ENCODE measurements at regions not wholly inside any gene's neighbourhood (a gene's known extent, or its start where the extent isn't known, plus 50 kb on each side); places are given as distances from the start of the nearest gene placed in this dataset.
"Not testable (repeated sequence)": the region's sequence is repeated elsewhere in the genome, so short reads cannot be mapped to it uniquely, and the experiment has no call there.

DNA sequence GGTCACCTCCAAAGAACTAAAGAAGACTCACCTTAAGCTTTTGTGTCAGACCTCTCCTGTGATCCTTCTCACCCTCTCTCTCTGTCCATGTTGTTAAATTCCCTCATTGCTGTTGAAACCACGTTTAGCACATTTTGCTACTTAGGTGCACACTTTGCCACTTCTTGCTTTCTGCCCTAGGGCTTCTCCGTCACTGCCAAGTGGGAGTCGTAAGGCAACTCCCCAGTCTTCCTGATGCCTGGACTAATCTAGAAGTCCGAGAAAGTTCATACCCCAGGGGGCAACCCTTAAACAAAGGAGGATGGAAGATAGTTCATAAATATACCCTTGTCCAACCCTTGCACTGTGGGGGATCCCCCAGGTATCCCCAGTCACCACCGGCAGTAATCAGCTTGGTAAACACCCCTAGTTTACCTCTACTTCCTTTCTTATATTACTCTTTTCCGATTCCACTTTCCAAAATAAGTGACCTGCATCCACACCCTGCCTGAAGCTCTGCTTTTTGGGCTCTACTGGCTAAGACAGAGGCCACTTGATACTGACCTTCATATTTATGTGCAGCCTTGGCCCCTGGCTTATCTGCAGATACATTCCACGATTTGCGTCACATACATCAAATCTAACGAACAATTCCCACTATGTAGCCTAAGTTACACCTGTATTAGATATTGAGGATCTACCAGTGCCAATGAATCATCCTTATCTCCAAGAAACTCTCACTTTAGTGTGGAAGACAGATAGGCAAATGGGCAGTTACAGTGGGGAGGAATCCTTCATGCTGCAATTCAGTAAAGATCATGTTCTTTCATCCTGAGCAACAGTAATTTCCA is 776.2 kb downstream of the RNF144A start:
- no peak for DNase-seq

DNA sequence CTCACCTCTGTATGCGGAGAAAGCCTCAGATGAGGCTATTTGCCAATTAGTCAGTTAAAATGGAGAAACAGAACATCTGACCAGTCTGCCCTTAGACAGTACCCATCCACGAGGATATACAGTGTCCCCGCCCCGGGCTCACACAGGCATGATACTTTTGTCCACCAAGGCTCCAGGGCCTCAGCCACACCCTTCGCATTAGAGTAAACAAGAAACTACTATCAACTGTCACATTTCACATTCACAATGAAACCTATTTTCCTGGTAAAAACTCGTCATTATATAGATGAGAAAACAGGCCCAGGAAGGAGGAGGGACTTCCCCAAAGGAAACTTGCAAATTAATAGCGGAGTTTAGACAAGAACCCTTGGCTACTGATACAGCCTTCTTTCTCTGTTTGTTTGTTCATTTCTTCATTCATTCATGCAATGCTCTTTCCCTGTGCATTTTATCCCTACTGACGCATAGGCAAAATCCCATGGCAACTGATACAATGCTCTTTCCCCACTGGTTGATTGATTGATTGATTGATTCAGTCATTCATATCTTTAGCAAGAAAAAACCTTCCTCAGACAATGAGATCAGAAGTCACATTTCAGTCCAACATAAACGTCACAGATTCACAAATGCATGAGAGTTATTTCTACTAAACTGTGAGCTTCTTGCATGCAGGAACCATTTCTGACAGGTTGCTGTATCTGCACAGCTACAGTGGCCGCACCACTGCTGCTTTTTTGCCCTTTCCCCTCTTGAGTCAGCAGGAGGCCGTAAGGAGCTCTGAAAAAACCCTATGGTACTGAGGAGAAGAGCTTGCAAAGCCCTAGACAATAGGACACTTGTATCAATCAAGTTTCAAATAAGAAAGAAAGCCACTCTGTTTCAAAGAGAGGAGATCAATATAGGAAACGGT is 777.1 kb downstream of the RNF144A start:
- no peak for DNase-seq

DNA sequence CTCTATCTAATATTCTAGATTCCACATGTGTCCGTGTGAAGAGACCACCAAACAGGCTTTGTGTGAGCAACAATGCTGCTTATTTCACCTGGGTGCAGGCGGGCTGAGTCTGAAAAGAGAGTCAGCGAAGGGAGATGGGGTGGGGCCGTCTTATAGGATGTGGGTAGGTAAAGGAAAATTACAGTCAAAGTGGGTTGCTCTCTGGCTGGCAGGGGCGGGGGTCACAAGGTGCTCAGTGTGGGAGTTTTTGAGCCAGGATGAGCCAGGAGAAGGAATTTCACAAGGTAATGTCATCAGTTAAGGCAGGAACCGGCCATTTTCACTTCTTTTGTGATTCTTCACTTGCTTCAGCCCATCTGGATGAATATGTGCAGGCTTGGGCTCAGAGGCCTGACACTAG is 779.3 kb downstream of the RNF144A start:
- DNase-seq = not testable (repeated sequence)

DNA sequence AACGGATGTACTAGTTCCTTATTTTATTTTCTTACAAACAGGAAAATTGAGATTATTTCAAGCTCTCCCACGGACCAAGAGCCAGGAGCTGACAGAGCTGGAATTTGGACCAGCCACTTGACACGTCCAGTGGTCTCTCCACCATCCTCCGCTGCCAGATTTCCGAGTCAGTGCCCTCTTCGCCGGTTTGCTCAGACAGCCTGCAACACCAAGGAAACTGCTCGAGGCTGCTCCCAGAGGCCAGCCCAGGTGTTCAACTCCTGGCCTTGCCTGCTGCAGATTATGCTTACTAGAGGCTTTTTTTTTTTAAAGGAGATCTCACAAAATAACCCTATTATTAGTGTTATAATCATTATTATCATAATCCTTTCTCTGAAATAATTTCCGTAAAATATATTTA is 779.8 kb downstream of the RNF144A start:
- DNase-seq = no peak

DNA sequence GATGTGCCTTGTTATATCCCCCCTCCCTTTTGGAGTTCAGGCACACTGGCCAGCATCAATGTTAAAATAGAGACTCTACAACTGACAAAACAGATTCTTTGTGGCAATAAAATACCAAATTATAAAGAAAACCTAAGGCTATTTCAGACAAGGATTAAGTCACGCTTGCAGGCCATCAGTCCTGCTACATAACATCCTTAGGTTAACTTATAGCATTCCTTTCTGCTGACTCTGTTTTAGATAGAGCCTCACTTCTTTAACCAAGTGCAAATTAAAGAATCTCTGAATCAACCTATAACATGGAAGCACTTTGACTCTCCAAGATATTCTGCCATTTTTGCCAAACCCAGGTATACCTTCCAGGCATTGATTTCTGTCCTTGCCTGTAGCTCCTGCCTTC is 784.6 kb downstream of the RNF144A start:
- DNase-seq = no peak

DNA sequence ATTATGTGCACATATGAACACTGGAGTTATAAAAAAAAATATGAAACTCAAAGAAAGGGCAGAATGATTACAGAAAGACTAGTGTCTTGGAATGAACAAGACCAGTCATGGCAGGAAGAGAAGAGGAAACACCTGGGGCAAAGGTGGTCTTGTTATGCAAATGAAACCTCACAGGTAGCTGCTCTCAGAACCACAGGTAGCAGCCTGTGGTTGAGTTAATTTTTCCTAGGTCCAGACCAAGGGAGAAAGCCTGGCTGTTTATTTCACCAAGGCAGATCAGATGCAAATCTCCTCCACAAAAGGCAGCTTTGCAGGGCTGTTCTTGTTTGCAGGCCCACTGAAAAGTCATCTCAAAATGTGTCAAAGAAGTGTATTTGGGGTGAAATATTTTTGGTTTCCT is 785.8 kb downstream of the RNF144A start:
- no peak for DNase-seq

DNA sequence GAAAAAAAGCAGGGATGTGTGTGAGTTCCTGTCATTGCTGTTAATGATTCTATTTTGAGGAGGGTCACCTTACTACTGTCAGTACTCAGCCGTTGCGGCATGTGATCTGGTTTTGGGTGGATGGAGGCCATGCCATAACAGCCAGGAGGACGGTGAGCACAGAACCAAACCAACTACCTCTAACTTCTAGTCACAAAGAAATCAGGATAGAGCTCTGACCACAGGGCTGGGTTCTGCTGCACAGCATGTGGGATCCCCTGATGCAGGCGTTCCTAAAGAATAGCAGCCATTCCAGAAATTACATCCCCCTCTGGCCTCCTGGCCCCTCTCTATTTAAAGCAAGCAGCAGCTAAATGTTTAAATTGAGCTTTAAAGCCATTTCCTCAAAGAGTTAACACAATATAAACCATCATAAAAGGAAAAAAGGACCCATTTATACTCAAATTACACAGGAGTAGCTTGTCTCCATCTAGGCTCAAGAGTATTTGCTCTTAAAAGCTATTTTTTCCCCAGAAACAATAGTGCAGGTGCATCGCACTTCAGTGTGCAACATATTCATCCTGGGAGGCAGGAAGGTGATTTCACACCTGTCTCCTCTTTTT is 786.4 kb downstream of the RNF144A start:
- DNase-seq = no peak

DNA sequence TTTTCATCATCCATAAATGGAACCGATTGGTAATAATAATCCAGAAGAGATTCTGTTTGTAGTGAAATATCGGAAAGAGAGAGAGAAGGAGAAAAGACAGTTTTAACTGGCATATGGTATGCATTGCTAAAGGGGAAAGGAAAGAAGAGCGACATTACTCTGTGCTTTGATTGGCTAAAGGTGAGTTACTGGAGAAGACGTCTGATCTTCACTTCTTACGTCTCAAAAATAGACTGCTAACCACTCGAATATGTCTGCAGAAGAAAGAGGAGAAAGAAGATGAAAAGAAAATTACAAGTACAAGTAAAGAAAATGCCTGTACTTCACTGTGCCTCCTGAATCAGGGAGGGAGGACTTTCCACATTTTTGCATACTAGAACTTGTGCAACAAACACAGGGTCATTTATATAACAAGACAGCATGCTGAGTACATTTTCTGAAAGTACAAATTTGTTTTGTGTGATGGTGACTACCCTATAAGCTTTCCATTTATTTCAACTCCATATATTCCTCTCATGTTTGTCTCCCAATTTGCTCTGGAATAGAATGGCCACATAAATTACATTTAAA is 787.2 kb downstream of the RNF144A start:
- DNase-seq = no peak

DNA sequence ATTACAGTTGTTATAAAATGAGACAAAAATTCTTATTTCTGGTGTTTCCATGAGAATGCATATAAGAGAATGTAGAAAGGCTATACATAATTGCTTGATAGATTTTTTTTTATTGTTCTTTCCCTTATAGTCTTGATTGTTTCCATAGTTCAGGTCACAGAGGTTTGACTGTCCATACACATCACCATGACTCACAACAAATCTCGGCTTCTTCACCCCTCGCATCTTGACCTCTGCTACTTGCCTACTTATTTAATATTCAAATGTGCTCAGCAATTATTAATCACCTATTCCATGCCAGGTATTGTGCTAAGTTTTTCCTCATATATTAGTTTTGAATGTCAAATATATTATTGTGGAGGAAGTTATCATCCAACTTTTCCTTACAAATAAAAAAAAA is 789.6 kb downstream of the RNF144A start:
- no peak for DNase-seq

DNA sequence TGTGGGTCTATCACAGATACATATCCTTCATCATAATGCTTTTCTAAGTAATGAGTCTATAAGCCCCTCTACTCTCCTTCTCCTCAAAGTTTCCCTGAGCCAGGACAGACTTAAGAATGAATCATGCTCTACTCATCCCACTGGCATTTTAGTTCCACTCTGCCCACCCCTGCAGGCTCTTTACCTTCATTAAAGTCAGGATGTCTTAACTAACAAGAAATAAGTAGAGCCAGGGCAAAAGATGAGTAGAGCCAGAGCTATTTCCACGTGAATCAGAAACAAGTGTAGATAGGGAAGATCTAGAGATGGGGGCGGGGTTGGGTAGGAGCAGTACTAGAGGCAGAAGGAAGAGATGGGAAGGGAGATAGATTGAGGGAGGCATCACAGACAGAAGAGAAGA is 790.5 kb downstream of the RNF144A start:
- no peak for DNase-seq

DNA sequence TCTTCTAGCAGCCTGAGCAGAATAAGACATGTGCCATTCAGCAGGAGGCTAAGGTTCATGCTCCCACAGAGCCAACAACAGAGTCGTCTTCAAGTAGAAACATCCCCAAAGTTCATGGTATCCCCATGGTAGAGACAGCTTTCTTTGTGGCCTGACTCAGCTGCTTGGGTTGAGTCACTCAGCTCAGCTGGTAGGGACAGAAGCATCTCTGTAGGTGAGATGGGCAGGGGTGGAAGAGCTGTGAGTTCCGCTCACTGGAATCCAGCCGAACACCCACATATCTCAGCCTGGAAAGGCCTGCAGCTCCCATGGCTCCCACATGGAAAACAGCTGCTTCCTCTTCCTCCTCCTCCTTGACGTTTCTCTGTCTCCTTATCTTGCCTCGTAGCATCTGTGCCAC is 792.7 kb downstream of the RNF144A start:
- no peak for DNase-seq

DNA sequence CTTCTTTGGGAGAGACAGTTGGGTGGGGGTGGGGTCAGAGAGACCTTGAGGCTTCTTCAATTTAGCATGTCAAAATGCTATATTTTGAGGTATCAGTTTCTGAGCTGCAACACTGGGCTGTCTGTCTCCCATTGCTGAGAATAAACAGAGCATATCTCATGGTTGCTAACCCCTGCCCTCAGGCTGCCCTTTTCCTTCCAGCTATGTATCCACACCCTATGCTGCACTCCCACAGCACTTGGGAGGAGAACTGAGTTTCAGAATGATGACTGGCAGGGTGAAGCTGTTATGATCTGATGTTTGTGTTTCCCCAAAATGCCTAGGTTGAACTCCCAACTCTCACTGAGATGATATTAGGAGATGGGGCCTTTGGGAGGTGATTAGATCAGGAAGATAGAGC is 794.0 kb downstream of the RNF144A start:
- no peak for DNase-seq

DNA sequence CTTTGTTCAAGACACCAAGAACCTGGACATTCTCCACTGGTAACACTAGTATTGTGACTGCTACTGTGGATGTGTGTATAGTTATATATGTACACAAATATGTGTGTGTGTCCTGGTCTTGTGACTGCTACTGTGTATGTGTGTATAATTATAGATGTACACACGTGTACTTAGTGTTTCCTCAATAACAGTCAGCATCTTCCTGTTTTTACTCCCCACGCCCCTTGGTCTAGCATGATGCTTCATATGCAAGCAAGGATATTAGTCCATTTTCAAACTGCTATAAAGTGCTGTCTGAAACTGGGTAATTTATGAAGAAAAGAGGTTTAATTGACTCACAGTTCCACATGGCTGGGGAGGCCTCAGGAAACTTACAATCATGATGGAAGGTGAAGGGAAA is 802.7 kb downstream of the RNF144A start:
- DNase-seq = no peak

DNA sequence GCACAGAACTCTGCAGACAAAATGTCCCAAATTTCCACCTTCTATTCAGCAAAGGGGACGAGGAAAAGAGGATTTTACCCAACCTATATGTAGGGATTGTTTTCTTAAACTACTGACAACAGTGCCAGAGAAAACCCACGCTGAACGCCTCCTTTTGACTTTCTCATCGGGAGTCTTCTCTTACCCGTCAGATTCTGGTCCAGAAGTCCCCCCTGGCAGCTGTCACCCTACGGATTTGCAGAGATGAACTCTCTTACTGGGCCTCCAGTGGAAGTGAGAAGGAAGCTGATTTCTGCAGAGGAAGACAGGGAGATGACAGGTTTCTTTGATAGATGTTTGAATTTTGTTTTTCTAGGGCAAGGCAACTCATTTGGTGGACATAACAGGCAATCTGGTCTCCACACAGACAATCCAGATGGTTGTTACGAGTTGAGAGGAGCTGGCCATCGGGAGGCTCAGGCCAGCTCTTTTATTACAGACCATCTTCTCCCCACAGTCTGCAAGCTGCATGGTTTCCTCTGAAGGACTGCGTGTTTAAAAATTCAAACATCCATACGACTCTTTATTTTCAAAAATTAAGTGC is 804.3 kb downstream of the RNF144A start:
- no peak for DNase-seq

DNA sequence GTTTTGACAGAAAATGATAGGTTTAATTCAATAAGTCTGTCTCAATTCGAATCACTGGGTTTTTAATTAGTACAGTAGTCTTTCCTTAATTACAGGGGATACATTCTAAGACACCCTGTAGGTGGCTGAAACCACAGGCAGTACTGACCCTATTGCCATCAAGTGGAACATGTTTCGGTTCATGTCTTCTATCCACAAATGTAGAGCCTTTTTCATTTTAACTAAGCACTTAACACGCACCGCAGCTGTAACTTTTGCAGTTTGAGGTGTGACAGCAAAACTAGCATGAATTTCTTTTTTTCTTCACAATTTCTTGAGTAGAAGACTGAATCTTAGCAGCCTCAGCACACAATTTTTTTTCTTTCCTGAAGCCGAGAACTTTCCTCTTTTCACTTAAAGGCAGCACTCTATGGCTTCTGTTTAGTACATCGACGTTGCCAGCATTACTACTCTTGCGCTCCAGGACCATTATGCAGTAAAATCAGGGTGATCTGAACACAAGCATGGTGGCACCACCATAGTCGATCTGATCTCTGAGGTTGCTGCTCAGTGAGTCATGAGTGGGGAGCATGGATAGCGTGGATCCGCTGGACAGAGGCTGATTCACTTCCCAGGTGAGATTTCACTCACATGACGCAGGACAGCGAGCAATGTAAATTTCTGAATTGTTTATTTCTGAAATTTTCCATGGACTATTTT is 805.1 kb downstream of the RNF144A start:
- DNase-seq = no peak

DNA sequence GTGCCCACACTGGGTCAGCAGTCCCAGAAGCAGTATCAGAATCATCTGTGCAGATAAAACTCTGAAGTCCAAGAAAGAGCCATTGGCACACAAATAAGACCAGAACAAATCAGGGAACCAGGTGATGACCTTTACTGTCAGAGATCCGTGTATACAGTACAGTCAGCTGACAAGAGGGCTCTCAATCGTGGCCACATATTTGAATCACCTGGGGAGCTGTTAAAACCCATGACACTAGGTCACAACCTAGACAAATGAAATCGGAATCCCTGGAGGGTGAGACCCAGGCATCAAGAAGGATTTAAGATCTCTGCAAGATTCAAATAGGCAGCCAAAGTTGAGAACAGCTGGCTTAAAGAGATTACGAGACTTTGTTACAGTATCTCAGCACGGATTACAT is 807.1 kb downstream of the RNF144A start:
- DNase-seq = no peak

DNA sequence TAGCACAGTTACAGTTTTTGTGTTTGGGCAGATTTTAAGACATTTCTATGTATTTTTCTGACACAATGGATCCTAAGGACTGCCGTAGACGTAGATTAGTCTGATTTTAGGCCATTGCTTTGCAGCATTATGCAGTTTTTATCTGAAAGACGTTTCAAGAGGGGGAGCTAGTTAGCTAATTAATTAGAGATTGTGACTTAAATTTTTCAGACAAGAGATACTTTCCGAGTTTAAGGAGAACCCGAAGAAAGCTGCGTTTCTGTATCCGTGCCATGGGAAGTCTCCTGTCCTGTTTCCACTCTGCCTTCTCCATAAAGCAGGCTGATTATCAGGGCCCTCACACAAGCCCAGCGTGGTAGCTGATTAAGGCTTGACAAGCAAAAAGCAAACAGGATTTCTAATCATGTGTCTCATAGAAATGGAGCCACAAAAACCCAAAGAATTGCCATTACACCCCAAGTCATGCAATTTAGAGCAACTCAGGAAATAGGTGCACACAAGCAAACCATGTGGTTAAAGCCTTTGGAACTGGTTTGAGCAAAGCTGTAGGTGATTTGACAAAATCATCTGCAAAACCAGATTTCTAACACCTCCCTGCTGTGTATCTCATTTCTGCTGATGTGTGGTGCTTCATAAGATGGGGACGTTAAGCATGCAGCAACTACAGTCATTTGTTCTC is 808.1 kb downstream of the RNF144A start:
- no peak for DNase-seq

DNA sequence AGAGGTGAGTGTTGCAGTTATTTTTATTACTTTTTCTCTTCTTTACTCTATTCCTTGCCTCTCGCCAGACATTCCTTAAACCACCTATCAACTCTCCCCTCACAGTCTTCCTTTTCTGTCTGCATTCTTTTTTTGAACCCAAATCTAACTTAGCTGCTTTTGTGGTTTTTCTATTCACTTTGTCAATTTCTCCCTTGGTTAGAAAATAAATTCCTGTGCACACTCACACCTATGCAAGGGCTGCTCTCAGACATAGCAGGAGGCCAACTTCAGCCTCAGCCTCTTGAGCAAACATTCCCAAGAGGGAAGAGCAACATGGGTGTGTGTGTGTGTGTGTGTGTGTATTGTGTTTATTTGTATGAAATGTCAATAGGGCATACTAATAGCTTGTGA is 808.6 kb downstream of the RNF144A start:
- DNase-seq = no peak

DNA sequence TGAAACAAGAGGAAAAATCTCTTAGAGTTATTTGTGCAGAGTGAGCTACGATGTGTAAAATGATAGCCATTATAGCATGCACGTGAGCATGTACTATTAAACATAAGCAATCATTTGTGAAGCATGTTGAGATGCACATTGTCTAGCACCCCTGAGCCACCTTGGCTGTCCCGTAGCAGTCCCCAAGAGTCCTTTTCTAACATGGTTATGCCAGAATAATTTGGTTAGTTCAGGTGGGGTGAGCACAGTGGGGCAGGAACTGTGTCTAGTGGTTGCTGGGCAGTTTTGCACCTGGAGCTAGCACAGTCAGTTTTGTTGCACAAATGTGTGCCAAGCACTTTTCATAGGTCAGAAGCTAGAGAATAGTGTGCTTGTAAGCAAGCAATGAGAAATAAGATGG is 809.8 kb downstream of the RNF144A start:
- no peak for DNase-seq

DNA sequence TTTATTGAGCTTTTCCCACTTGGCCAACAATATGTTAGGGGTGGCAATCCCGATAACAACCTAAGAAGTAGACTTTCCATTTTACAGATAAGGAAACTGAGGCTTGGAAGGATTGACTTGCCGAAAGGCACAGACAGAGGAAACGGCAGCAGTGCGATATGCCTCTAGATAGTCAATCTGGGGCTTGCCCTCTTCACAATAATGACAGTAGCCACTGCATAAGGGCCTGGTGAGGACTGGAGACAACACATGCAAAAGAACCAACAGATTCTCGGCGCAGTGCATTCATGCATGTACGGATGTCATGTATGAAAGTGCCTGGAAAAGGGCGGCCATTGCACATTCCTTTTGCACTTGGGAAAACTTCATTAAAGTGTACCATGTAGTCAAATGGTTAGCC is 811.2 kb downstream of the RNF144A start:
- DNase-seq = no peak

DNA sequence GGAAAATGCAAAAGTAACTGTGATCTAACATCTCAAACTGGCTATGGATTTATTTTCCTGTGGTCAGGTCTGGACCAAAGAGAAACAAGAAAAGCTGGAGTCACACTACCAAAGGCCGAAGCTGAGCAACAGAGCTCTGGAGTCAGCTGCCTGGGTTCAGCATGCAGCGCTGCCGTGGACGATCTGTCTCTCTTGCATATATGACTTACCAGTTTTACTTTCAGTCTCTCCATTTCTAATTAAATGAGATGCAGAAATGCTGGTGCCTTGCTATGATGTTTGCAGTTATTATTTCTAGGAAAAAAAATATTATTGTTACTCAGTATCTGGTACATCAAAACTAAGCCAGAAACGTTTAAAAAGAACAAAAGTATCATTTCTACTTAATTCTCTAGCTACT is 813.2 kb downstream of the RNF144A start:
- no peak for DNase-seq

DNA sequence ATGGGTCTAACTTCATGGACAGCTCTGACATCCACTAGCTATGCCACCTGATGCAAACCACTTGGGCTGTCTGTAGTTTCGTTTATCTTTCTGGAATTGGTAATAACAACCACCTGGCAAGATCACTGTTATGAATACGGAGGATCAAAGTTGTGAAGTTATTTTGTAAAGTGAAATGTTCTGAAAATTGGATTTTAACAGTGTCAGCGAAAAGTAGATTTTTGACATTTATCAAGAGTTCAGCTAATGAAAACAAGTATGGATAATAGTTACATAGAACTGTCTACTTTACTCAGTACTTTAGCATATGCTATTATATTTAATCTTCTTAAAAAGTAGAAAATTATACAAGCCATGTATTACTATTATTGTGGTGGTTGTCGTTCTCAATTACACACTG is 813.8 kb downstream of the RNF144A start:
- no peak for DNase-seq

Measured in NCI-H510A (cell line).